ENCODE measurements at regions not wholly inside any gene's neighbourhood (a gene's known extent, or its start where the extent isn't known, plus 50 kb on each side); places are given as distances from the start of the nearest gene placed in this dataset.

GRCh38 chr11:76280151-76280881 is 74.0 kb upstream of the WNT11 start:
- TF ChIP-seq POLR2A (IDR thresholded peaks at IDR 0.05) (no peak), CTCF (IDR thresholded peaks at IDR 0.05) (no peak), POLR2AphosphoS5 (IDR thresholded peaks at IDR 0.05) (no peak), EP300 (IDR thresholded peaks at IDR 0.05) (no peak)
- no peak for DNase-seq (ENCODE audit: low spot score in 2 of 2)
- Histone ChIP-seq H3K9me3 (no peaks in the 10 kb centered on the region), H3K4me1 (no peaks in the 10 kb centered on the region), H3K36me3 (no peaks in the 10 kb centered on the region), H3K27ac (no peak overlapping the region), H3K27me3 (no peaks in the 10 kb centered on the region), H3K4me3 (no peak overlapping the region)
- WGBS, result 80% methylated on average over 3 of the region's 16 CpGs

- Histone ChIP-seq H3K9me3 (no peaks in the 10 kb centered on the region), H3K4me1 (no peaks in the 10 kb centered on the region), H3K36me3 (no peaks in the 10 kb centered on the region), H3K4me3 (no peak overlapping the region), H3K27ac (no peak overlapping the region), H3K27me3 (no peaks in the 10 kb centered on the region)
- TF ChIP-seq POLR2AphosphoS5 (IDR thresholded peaks at IDR 0.05) (no peak), POLR2A (IDR thresholded peaks at IDR 0.05) (no peak), CTCF (IDR thresholded peaks at IDR 0.05) (no peak), EP300 (IDR thresholded peaks at IDR 0.05) (no peak)
- DNase-seq (ENCODE audit: low spot score in 2 of 2), result no peak
- WGBS, result 89% methylated on average over 7 of the region's 7 CpGs
Measured at GRCh38 chr11:76279646-76280045, 73.3 kb upstream of the WNT11 start.

DNA sequence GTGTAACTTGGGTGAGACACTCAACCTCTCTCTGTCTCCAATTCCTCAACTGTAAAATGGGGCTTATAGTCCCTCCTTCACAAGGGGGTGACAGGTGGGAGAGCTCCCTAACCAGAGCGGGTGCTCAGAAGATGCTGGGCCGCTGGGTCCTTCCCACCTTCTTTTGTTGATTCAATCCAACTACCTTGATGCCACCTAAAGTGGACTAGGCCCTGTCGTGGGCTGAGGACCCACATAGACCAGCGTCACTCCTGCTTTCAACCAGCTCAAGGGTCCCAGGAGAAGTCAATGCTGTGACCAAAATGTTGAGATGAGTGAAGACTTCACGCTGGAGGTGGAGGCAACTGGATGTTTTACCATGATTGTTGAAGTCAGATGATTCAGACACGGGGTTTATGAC is 72.7 kb upstream of the WNT11 start:
- Histone ChIP-seq H3K27me3 (no peaks in the 10 kb centered on the region), H3K27ac (no peak overlapping the region), H3K4me3 (no peak overlapping the region), H3K4me1 (no peaks in the 10 kb centered on the region), H3K9me3 (no peaks in the 10 kb centered on the region), H3K36me3 (no peaks in the 10 kb centered on the region)
- WGBS, result 99% methylated on average over 5 of the region's 6 CpGs
- no peak for DNase-seq (ENCODE audit: low spot score in 2 of 2)
- no peak for TF ChIP-seq POLR2A (IDR thresholded peaks at IDR 0.05)
- TF ChIP-seq EP300 (IDR thresholded peaks at IDR 0.05), result no peak
- TF ChIP-seq CTCF (IDR thresholded peaks at IDR 0.05), result no peak
- no peak for TF ChIP-seq POLR2AphosphoS5 (IDR thresholded peaks at IDR 0.05)

- Histone ChIP-seq H3K4me1 (no peaks in the 10 kb centered on the region), H3K4me3 (no peak overlapping the region), H3K27ac (no peak overlapping the region), H3K27me3 (no peaks in the 10 kb centered on the region), H3K9me3 (no peaks in the 10 kb centered on the region), H3K36me3 (no peaks in the 10 kb centered on the region)
- 97% methylated on average over 4 of the region's 4 CpGs for WGBS
- no peak for TF ChIP-seq EP300 (IDR thresholded peaks at IDR 0.05)
- no peak for TF ChIP-seq POLR2AphosphoS5 (IDR thresholded peaks at IDR 0.05)
- TF ChIP-seq CTCF (IDR thresholded peaks at IDR 0.05), result no peak
- no peak for TF ChIP-seq POLR2A (IDR thresholded peaks at IDR 0.05)
- no peak for DNase-seq (ENCODE audit: low spot score in 2 of 2)
Measured at GRCh38 chr11:76278526-76278925, 72.2 kb upstream of the WNT11 start.

DNA sequence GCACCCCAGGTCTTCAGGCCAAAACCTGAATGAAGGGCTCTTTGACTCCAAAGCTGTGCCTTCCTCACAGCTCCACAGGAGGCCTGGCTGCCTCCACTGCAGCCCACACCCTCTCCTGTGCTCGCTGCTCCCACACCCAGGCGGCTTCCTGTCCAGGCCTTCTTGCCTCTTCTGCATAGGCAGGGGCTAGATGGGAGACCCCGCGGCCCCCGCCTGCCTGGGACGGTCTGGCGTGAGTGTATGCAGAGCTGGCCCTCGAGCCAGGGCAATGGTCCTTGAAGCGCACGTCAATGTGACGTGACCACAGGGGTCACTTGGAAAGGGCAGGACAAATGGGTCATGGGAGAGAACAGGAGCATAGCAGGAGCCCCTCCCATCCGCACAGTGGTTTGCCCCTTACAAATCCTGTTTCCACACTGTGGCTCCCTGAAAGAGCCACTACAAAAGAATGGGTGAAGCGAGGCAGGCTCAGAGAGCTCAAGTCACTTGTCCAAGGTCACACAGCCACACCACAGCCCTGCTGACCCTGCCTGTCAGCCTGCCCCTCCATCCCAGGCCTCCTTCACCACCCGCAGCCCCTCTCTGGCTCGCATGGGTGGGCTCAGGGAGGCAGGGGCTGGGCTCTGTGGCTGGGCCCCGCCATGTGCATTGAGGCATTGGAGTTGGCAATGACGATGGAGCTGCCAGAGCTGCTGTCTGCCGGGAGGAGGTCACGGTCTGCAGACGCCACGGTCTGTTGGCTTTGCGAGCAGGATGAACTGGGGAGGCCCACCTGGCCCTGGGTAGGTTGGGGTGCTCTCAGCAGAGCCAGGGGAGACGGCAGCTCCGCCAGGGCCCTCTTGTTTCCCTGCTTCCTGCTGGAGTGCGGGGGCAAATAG is 71.2 kb upstream of the WNT11 start:
- TF ChIP-seq EP300 (IDR thresholded peaks at IDR 0.05), result no peak
- no peak for TF ChIP-seq CTCF (IDR thresholded peaks at IDR 0.05)
- TF ChIP-seq POLR2A (IDR thresholded peaks at IDR 0.05), result no peak
- TF ChIP-seq POLR2AphosphoS5 (IDR thresholded peaks at IDR 0.05), result no peak
- no peaks in the 10 kb centered on the region for H3K4me1 ChIP-seq
- no peaks in the 10 kb centered on the region for H3K36me3 ChIP-seq
- no peaks in the 10 kb centered on the region for H3K9me3 ChIP-seq
- H3K27ac ChIP-seq, result no peak overlapping the region
- H3K27me3 ChIP-seq, result no peaks in the 10 kb centered on the region
- H3K4me3 ChIP-seq, result no peak overlapping the region
- 96% methylated on average over 8 of the region's 25 CpGs for WGBS
- no peak for DNase-seq (ENCODE audit: low spot score in 2 of 2)
